HCT116 (cell line): ENCODE measurements at regions not wholly inside any gene's neighbourhood (a gene's known extent, or its start where the extent isn't known, plus 50 kb on each side); places are given as distances from the start of the nearest gene placed in this dataset.

Experiments used
- ATAC-seq: fragments of 200-7000 bp; cut with Tn5 transposase; 2 replicates; pipeline ENCODE4 v1.9.1; 2020; ENCODE audit warnings: mild to moderate bottlenecking, moderate library complexity
- BruUV-seq: library from RNA; stranded (reverse); fragments of 400-500 nt; replicated peaks from 2 replicates; lab custom pipeline; 2021; lab: Mats Ljungman, UMichigan
- CTCF ChIA-PET: fragments of 300-600 bp; sonication (Branson Sonifier 250); formaldehyde crosslinking; loops from one replicate; lab custom pipeline; 2021; ENCODE audit warnings: antibody characterized with exemption; lab: Charles Lee
- POLR2A ChIA-PET: fragments of 300-600, 350-600 bp; sonication (Branson Sonifier 250); formaldehyde crosslinking; loops from one replicate; lab custom pipeline; 2021; ENCODE audit warnings: antibody characterized with exemption; lab: Charles Lee
- RAD21 ChIA-PET, 2 experiments: fragments of 300-600 bp; sonication (Branson Sonifier 250); formaldehyde crosslinking; loops; one replicate each; lab custom pipeline; 2023; ENCODE audit warnings: low total read pairs in 2 of 2; ENCODE audit not compliant: uncharacterized antibody in 2 of 2, unreplicated experiment in 2 of 2, low non-redundant PET in 1 of 2; lab: Charles Lee
- DNase-seq: peaks from one replicate; pipeline ENCODE4 v3.0.0-alpha.2; 2010; ENCODE audit warnings: low read depth, low spot score
- H2AFZ ChIP-seq: fragments of 200-600 bp; shearing (Covaris generic), sonication (generic); 2 replicates; pipeline ENCODE4 v1.6.1; 2017; ENCODE audit warnings: low read depth, mixed run types, mixed read lengths, antibody characterized with exemption, low read length; ENCODE audit not compliant: poor library complexity, severe bottlenecking
- H3K27ac ChIP-seq: 2 replicates; pipeline ENCODE4 v1.5.1; 2012; ENCODE audit warnings: low read depth, low read length
- H3K27me3 ChIP-seq: fragments of 200-600 bp; sonication (generic); 2 replicates; pipeline ENCODE4 v1.6.1; 2016; ENCODE audit warnings: mixed run types, low read length, mixed read lengths; ENCODE audit not compliant: insufficient read depth
- H3K36me3 ChIP-seq, 2 experiments: fragments of 200-500 bp in 1 of 2; fragments of 200-600 bp in 1 of 2; sonication (Bioruptor generic) in 1 of 2; sonication (generic) in 1 of 2; 2 replicates each; pipeline versions ENCODE4 v1.5.1 to v1.6.1; 2014 to 2016; ENCODE audit warnings: low read length in 2 of 2, inconsistent platforms in 1 of 2, mixed read lengths in 1 of 2, mixed run types in 1 of 2; ENCODE audit not compliant: insufficient read depth in 2 of 2, control insufficient read depth in 1 of 2
- H3K4me1 ChIP-seq, 2 experiments: fragments of 200-600 bp in 1 of 2; sonication (generic) in 1 of 2; 2 replicates each; pipeline versions ENCODE4 v1.5.1 to v1.6.1; 2012 to 2017; ENCODE audit warnings: low read length in 2 of 2, inconsistent platforms in 1 of 2, mild to moderate bottlenecking in 1 of 2, mixed read lengths in 1 of 2, mixed run types in 1 of 2, moderate library complexity in 1 of 2; ENCODE audit not compliant: insufficient read depth in 2 of 2, control insufficient read depth in 1 of 2
- H3K4me2 ChIP-seq: fragments of 200-600 bp; sonication (generic); 2 replicates; pipeline ENCODE4 v1.6.1; 2017; ENCODE audit warnings: mixed run types, low read length, mixed read lengths
- H3K4me3 ChIP-seq, 2 experiments: fragments of 200-600 bp in 1 of 2; sonication (generic) in 1 of 2; replicated peaks in 1 of 2; 2 replicates each; pipeline ENCODE4 v1.5.1; 2011 to 2016; ENCODE audit warnings: low read length in 2 of 2, control low read depth in 1 of 2, low read depth in 1 of 2, mild to moderate bottlenecking in 1 of 2, mixed read lengths in 1 of 2, mixed run types in 1 of 2
- H3K79me2 ChIP-seq: fragments of 200-600 bp; sonication (generic); 2 replicates; pipeline ENCODE4 v1.6.1; 2017; ENCODE audit warnings: mild to moderate bottlenecking, mixed run types, low read length, moderate library complexity, mixed read lengths; ENCODE audit not compliant: insufficient read depth
- H3K9ac ChIP-seq: fragments of 200-600 bp; sonication (generic); 2 replicates; pipeline ENCODE4 v1.6.1; 2016; ENCODE audit warnings: low read length, mixed read lengths
- H3K9me2 ChIP-seq: fragments of 200-600 bp; sonication (generic), shearing (Covaris generic); 2 replicates; pipeline ENCODE4 v1.6.1; 2017; ENCODE audit warnings: mixed run types, mild to moderate bottlenecking, moderate library complexity; ENCODE audit not compliant: insufficient read depth
- H3K9me3 ChIP-seq, 2 experiments: fragments of 200-500 bp in 1 of 2; fragments of 200-600 bp in 1 of 2; sonication (Bioruptor generic) in 1 of 2; sonication (generic) in 1 of 2; 2 replicates each; pipeline ENCODE4 v1.6.1; 2014 to 2017; ENCODE audit warnings: low read length in 2 of 2, mixed read lengths in 2 of 2, inconsistent platforms in 1 of 2, low read depth in 1 of 2, mild to moderate bottlenecking in 1 of 2, mixed run types in 1 of 2, moderate library complexity in 1 of 2; ENCODE audit not compliant: control insufficient read depth in 1 of 2, insufficient read depth in 1 of 2
- H4K20me1 ChIP-seq: fragments of 200-600 bp; sonication (generic), shearing (Covaris generic); 2 replicates; pipeline ENCODE4 v1.6.1; 2017; ENCODE audit warnings: mixed run types, mild to moderate bottlenecking, moderate library complexity; ENCODE audit not compliant: insufficient read depth
- CBX3 ChIP-seq: IDR thresholded peaks from 2 replicates; pipeline ENCODE4 v1.6.1; 2012; ENCODE audit warnings: low read depth
- CEBPB ChIP-seq: IDR thresholded peaks from 2 replicates; pipeline ENCODE4 v1.6.1; 2012; ENCODE audit warnings: low read depth
- CTCF ChIP-seq, 3 experiments: fragments of 200-600 bp in 1 of 3; sonication (generic) in 1 of 3; IDR thresholded peaks in 2 of 3; conservative IDR thresholded peaks in 1 of 3; 2 replicates each; pipeline ENCODE4 v1.5.1; 2012 to 2017; ENCODE audit warnings: low read depth in 2 of 3, low read length in 2 of 3, antibody characterized with exemption in 1 of 3, borderline replicate concordance in 1 of 3, control low read depth in 1 of 3, mild to moderate bottlenecking in 1 of 3, mixed read lengths in 1 of 3, mixed run types in 1 of 3, moderate library complexity in 1 of 3; ENCODE audit not compliant: insufficient read depth in 1 of 3
- EGR1 ChIP-seq: IDR thresholded peaks from 2 replicates; pipeline ENCODE4 v1.6.1; 2012; ENCODE audit warnings: low read depth
- ELF1 ChIP-seq: IDR thresholded peaks from 2 replicates; pipeline ENCODE4 v1.6.1; 2012; ENCODE audit warnings: low read depth, borderline replicate concordance
- FOSL1 ChIP-seq: IDR thresholded peaks from 2 replicates; pipeline ENCODE4 v1.6.1; 2012; ENCODE audit warnings: low read depth
- JUND ChIP-seq: IDR thresholded peaks from 2 replicates; pipeline ENCODE4 v1.6.1; 2012
- POLR2A ChIP-seq: IDR thresholded peaks from 2 replicates; pipeline ENCODE4 v1.7.0; 2011; ENCODE audit warnings: borderline replicate concordance; ENCODE audit not compliant: insufficient read depth, insufficient read length; ENCODE audit errors: extremely low read depth
- POLR2AphosphoS5 ChIP-seq: IDR thresholded peaks from 2 replicates; pipeline ENCODE4 v1.6.1; 2011; ENCODE audit warnings: mild to moderate bottlenecking, low read depth, low read length, moderate library complexity
- RAD21 ChIP-seq: IDR thresholded peaks from 2 replicates; pipeline ENCODE4 v1.6.1; 2012; ENCODE audit warnings: low read depth, mild to moderate bottlenecking
- REST ChIP-seq: IDR thresholded peaks from 2 replicates; pipeline ENCODE4 v1.6.1; 2012; ENCODE audit warnings: low read depth
- SP1 ChIP-seq: IDR thresholded peaks from 2 replicates; pipeline ENCODE4 v1.6.1; 2012; ENCODE audit warnings: low read depth
- SRF ChIP-seq: IDR thresholded peaks from 2 replicates; pipeline ENCODE4 v1.6.1; 2012; ENCODE audit warnings: low read depth
- TCF7L2 ChIP-seq: IDR thresholded peaks from 2 replicates; pipeline ENCODE4 v1.7.0; 2011; ENCODE audit warnings: borderline replicate concordance, inconsistent platforms; ENCODE audit not compliant: insufficient read depth, insufficient read length; ENCODE audit errors: extremely low read depth
- ZBTB33 ChIP-seq: IDR thresholded peaks from 2 replicates; pipeline ENCODE4 v1.6.1; 2011; ENCODE audit warnings: mild to moderate bottlenecking, low read length, moderate library complexity; ENCODE audit not compliant: insufficient replicate concordance; ENCODE audit errors: extremely low read depth
- ZFX ChIP-seq: fragments of 450-650 bp; IDR thresholded peaks from 2 replicates; pipeline ENCODE4 v1.6.1; 2017
- ZNF274 ChIP-seq: fragments of 200-500 bp; sonication (Bioruptor generic); IDR thresholded peaks from 2 replicates; pipeline ENCODE4 v1.6.1; 2014; ENCODE audit warnings: mild to moderate bottlenecking, low read depth, low read length, inconsistent platforms
- intact Hi-C: fragments of 100-400 bp; cut with micrococcal nuclease; formaldehyde crosslinking; loops from 2 replicates; pipeline ENCODE4 v1.10.0; 2022

- Histone ChIP-seq H3K4me1 (no peaks in the 10 kb centered on the region), H3K79me2 (no peaks in the 10 kb centered on the region), H3K9me3 (no peaks in the 10 kb centered on the region), H3K36me3 (no peaks in the 10 kb centered on the region), H3K9me2 (no peaks in the 10 kb centered on the region), H3K9ac (no peak overlapping the region), H3K27me3 (no peaks in the 10 kb centered on the region), H3K4me3 (no peak overlapping the region), H2AFZ (no peak overlapping the region), H3K4me2 (no peak overlapping the region), H4K20me1 (no peaks in the 10 kb centered on the region), H3K27ac (no peak overlapping the region)
- intact Hi-C loops, result no loop called here
- POLR2A ChIA-PET, result no interaction called here
- TF ChIP-seq SP1 (no peak), ZFX (no peak), ZNF274 (no peak), CTCF (IDR thresholded peaks at IDR 0.05 in 2 of 3, conservative IDR thresholded peaks at IDR 0.05 in 1 of 3; ENCODE audit: borderline replicate concordance in 1 of 3, insufficient read depth in 1 of 3, low read depth in 2 of 3, low read length in 2 of 3) (no peak), CEBPB (no peak), ZBTB33 (no peak), SRF (no peak), EGR1 (no peak), FOSL1 (no peak), POLR2AphosphoS5 (no peak), POLR2A (no peak), CBX3 (no peak), ELF1 (no peak), JUND (no peak), TCF7L2 (no peak), REST (no peak), RAD21 (no peak)
- RAD21 ChIA-PET, result no interaction called here
- CTCF ChIA-PET, result no interaction called here
- no peak for ATAC-seq
- BruUV-seq, result no TSS peak
- no peak for DNase-seq
These were observed 101.4 kb downstream of the FAM43A start for GRCh38 chr3:194787072-194787471.
